Transverse colon (tissue), 4 donors: ENCODE measurements at regions not wholly inside any gene's neighbourhood (a gene's known extent, or its start where the extent isn't known, plus 50 kb on each side); places are given as distances from the start of the nearest gene placed in this dataset.

ENCODE experiments used
- DNase-seq: peaks from one replicate; pipeline ENCODE4 v3.0.0-alpha.2; 2019
- H3K27ac ChIP-seq, 4 donors: fragments of 200-600 bp; sonication (generic); 2 replicates each; pipeline ENCODE4 v1.5.1; 2016 to 2018; ENCODE audit warnings: inconsistent platforms in 4 of 4
- H3K27me3 ChIP-seq: fragments of 200-600 bp; sonication (generic); 2 replicates; pipeline ENCODE4 v1.5.1; 2017; ENCODE audit warnings: inconsistent platforms
- H3K36me3 ChIP-seq, 4 donors: fragments of 200-600 bp; sonication (generic); 2 replicates each; pipeline ENCODE4 v1.5.1; 2017 to 2019; ENCODE audit warnings: inconsistent platforms in 4 of 4
- H3K4me1 ChIP-seq, 4 donors: fragments of 200-600 bp; sonication (generic); 2 replicates each; pipeline ENCODE4 v1.5.1; 2017 to 2020; ENCODE audit warnings: inconsistent platforms in 4 of 4
- H3K4me3 ChIP-seq, 4 donors: fragments of 200-600 bp; sonication (generic); 1 replicate in 1 of 4; 2 replicates in 3 of 4; pipeline versions ENCODE4 v1.5.1 to v1.6.1; 2017 to 2019; ENCODE audit warnings: inconsistent platforms in 4 of 4
- H3K9me3 ChIP-seq, 2 donors: fragments of 200-600 bp; sonication (generic); 2 replicates each; pipeline ENCODE4 v1.5.1; 2017 to 2019; ENCODE audit warnings: inconsistent platforms in 2 of 2
- EP300 ChIP-seq: sonication (generic); formaldehyde crosslinking; IDR thresholded peaks from one replicate; pipeline ENCODE4 v1.6.1; 2017; ENCODE audit warnings: antibody characterized with exemption, low read depth
- POLR2A ChIP-seq: fragments of 450-650 bp; IDR thresholded peaks from one replicate; pipeline ENCODE4 v1.6.1; 2016; ENCODE audit warnings: antibody characterized with exemption, mild to moderate bottlenecking, moderate library complexity
- POLR2AphosphoS5 ChIP-seq, 3 donors: sonication (generic); formaldehyde crosslinking; IDR thresholded peaks; one replicate each; pipeline ENCODE4 v1.6.1; 2016; ENCODE audit warnings: antibody characterized with exemption in 3 of 3
- WGBS, 2 donors: methylation state at CpG; one replicate each; pipeline ENCODE4 v1.1.5; 2018; ENCODE audit warnings: low coverage in 1 of 2; 5-methylcytosine and 5-hydroxymethylcytosine counted together
- in situ Hi-C, 4 donors: fragments of 200-750 bp; cut with MboI; loops; one replicate each; pipeline versions ENCODE4 v1.15.0 to v1.15.1; 2017; ENCODE audit warnings: low sequenced_read_pairs in 3 of 4, low pct_ligation_motif_present in 1 of 4, low pct_unique_long_range_greater_than_20kb in 1 of 4
- intact Hi-C: fragments of 100-400 bp; cut with DNase I; formaldehyde crosslinking; loops from one replicate; pipeline ENCODE4 v1.15.1; 2023; ENCODE audit warnings: low total_unique reads
- TF ChIP-seq, protein P1 (sequence below), 5 experiments: fragments of 200-600 bp in 3 of 5; fragments of 450-650 bp in 2 of 5; sonication (generic) in 3 of 5; IDR thresholded peaks; 1 replicate in 2 of 5; 2 replicates in 3 of 5; pipeline ENCODE4 v1.5.1; 2016 to 2017; ENCODE audit warnings: antibody characterized with exemption in 5 of 5, inconsistent platforms in 3 of 5, mild to moderate bottlenecking in 2 of 5, moderate library complexity in 1 of 5

GRCh38 chr7:106773228-106773627, 91.9 kb upstream of the PIK3CG start:
- in situ Hi-C loops: no loop called here
- DNase-seq: no peak
- intact Hi-C loops: no loop called here
- Histone ChIP-seq H3K27me3 (no peaks in the 10 kb centered on the region), H3K27ac (no peak overlapping the region), H3K4me1 (peaks cover 0 to 5% (median 0%) of the 10 kb centered on the region in 4 donors), H3K36me3 (no peaks in the 10 kb centered on the region), H3K4me3 (no peak overlapping the region), H3K9me3 (no peaks in the 10 kb centered on the region)
- TF ChIP-seq, protein P1, sequence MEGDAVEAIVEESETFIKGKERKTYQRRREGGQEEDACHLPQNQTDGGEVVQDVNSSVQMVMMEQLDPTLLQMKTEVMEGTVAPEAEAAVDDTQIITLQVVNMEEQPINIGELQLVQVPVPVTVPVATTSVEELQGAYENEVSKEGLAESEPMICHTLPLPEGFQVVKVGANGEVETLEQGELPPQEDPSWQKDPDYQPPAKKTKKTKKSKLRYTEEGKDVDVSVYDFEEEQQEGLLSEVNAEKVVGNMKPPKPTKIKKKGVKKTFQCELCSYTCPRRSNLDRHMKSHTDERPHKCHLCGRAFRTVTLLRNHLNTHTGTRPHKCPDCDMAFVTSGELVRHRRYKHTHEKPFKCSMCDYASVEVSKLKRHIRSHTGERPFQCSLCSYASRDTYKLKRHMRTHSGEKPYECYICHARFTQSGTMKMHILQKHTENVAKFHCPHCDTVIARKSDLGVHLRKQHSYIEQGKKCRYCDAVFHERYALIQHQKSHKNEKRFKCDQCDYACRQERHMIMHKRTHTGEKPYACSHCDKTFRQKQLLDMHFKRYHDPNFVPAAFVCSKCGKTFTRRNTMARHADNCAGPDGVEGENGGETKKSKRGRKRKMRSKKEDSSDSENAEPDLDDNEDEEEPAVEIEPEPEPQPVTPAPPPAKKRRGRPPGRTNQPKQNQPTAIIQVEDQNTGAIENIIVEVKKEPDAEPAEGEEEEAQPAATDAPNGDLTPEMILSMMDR (IDR thresholded peaks at IDR 0.05): no peak
- TF ChIP-seq POLR2A (no peak), POLR2AphosphoS5 (IDR thresholded peaks at IDR 0.05) (no peak), EP300 (no peak)
- WGBS, 2 donors: 90 to 91% methylated on average over 1 of the region's 1 CpG

DNA sequence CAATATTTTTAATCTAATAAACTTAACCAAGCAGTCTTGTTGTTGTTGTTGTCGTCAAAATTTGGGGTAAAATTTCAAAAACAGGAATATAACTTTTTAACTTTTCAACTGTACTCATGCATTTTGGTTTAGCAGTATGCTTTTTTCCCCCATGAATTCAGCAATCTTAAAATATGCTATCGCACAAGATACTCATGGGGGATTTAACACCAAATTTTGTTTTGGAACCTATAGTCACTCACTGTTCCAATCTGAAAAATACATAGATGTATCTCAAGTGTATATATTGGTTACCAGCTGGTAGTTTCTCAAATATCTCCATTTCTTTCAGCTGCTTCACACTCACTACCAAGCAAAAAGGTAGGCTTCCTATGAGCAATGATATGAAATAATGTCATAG, 91.4 kb upstream of the PIK3CG start:
- Histone ChIP-seq H3K4me3 (no peak overlapping the region), H3K36me3 (no peaks in the 10 kb centered on the region), H3K27me3 (no peaks in the 10 kb centered on the region), H3K27ac (no peak overlapping the region), H3K9me3 (no peaks in the 10 kb centered on the region), H3K4me1 (peaks cover 0 to under 1% (median 0%) of the 10 kb centered on the region in 4 donors)
- intact Hi-C loops (no loop called here), in situ Hi-C loops (no loop called here)
- TF ChIP-seq POLR2AphosphoS5 (IDR thresholded peaks at IDR 0.05) (no peak), EP300 (no peak), POLR2A (no peak)
- TF ChIP-seq, protein P1 (IDR thresholded peaks at IDR 0.05): no peak
- DNase-seq: no peak
- WGBS, 2 donors: 95 to 97% methylated on average over 2 of the region's 2 CpGs

GRCh38 chr7:106774213-106774767, 90.8 kb upstream of the PIK3CG start:
- in situ Hi-C loops (no loop called here), intact Hi-C loops (no loop called here)
- no peak overlapping the region for H3K27ac ChIP-seq
- H3K4me3 ChIP-seq: no peak overlapping the region
- no peak for DNase-seq
- TF ChIP-seq EP300 (no peak), POLR2AphosphoS5 (IDR thresholded peaks at IDR 0.05) (no peak), POLR2A (no peak)
- TF ChIP-seq, protein P1 (IDR thresholded peaks at IDR 0.05): no peak
- no peaks in the 10 kb centered on the region for H3K36me3 ChIP-seq
- 93% methylated on average over 3 to 4 of the region's 4 CpGs for WGBS, 2 donors
- no peaks in the 10 kb centered on the region for H3K9me3 ChIP-seq
- H3K4me1 ChIP-seq: peaks cover 0 to 2% (median under 1%) of the 10 kb centered on the region in 4 donors
- H3K27me3 ChIP-seq: no peaks in the 10 kb centered on the region

- TF ChIP-seq POLR2AphosphoS5 (IDR thresholded peaks at IDR 0.05) (no peak), EP300 (no peak), POLR2A (no peak)
- TF ChIP-seq, protein P1 (IDR thresholded peaks at IDR 0.05): no peak
- in situ Hi-C loops (loop anchor here in 1 of 4 donors (25.0 kb wide), 1 partner anchor 362 kb away; no protein-coding TSS in a partner anchor), intact Hi-C loops (no loop called here)
- Histone ChIP-seq H3K27ac (no peak overlapping the region), H3K4me3 (no peak overlapping the region), H3K36me3 (no peaks in the 10 kb centered on the region), H3K27me3 (no peaks in the 10 kb centered on the region), H3K4me1 (peaks cover 0 to 7% (median 2%) of the 10 kb centered on the region in 4 donors), H3K9me3 (no peaks in the 10 kb centered on the region)
- 87 to 90% methylated on average over 2 to 12 of the region's 12 CpGs for WGBS, 2 donors
- DNase-seq: no peak
Measured at GRCh38 chr7:106774768-106775551, 90.1 kb upstream of the PIK3CG start.
